HG02870 (cell line): ENCODE measurements at regions not wholly inside any gene's neighbourhood (a gene's known extent, or its start where the extent isn't known, plus 50 kb on each side); places are given as distances from the start of the nearest gene placed in this dataset.
"Not testable (repeated sequence)": the region's sequence is repeated elsewhere in the genome, so short reads cannot be mapped to it uniquely, and the experiment has no call there.

Source experiments
- ATAC-seq: cut with Tn5 transposase; IDR thresholded peaks from one replicate; pipeline ENCODE4 v1.9.1; 2021; ENCODE audit warnings: mild to moderate bottlenecking, moderate library complexity; ENCODE audit not compliant: unreplicated experiment

DNA sequence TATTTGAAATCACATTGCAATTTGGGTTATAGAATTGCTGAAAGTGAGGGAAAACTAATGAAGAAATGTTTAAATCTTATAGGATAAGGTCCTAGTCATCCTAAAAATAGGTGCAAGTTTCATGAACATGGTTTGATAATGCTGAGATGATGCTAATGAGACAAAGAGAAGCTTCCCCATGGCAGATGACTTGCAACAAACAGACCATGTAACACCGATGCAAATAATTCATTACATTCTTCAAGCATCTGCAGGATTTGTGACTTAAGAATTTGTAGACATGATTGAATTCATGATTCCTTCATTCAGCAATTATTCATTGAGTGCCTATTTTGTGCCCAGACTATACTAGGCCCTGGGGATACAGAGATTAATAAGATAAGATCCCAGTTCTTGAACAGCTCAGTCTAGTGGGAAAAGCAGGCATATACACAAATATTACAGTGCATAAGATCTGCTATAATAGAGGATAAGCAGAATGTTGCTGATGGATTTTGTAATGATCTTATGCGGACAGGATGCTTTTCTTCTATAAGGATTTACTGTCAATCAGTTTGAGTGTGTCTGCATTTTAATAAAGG lies 367.9 kb upstream of the GBE1 start:
- no peak for ATAC-seq

DNA sequence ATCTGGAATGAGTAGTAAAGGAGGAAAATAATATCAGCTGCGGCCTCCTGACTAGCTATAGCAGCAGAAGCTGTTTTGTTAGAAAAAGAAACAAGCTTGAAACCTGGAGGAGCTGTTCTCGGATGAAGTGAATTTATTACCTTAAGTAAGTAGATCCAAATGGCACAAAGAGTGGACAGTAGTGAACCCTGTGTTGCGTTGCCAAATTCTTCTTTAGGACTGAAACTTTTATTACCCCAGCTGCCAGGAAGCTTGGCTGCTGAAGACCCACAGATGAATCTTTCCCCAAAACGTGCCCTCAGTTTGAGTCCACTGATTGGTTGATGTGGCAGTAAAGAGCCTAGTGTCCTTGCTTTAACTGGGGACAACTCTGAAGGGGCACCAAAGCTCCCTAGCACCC lies 366.8 kb upstream of the GBE1 start:
- ATAC-seq = no peak

DNA sequence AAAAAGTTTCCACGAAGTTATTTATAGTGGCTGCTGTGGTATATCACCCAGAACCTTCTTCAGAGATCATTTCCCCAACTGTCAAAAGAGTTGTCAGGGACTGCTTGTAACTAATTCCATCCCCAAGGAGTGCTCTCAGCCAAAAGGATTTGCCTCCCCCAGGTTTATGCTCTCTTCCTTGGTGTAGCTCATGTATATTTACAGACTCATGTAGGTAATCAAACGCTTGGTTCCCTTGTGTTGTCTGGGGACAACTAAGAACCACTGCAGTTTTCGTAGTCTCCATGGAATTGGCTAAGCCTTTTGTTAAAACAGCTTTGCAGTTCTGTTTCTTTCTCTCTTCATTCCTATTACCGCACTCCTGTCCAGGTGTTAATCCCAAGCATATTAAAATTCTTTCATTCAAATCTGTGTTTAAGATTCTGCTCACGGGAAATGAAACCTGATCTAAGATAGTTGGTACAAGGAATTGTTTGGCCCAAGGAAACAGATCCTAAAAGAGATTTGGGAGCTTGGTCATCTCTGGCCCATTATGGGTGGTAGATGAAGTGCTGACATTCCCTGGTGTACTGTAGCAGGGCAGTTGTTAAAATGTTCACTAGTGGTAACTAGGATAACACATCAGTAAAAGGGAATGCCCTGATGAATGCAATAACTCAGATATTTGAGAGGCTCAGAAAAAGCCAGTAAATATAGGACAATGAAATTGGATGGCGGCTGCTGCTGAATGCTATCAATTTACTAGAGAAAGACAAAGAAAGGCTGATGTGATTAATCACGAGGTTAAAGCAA lies 361.3 kb upstream of the GBE1 start:
- ATAC-seq = no peak

GRCh38 chr3:82114589-82114988 lies 353.1 kb upstream of the GBE1 start:
- no peak for ATAC-seq

GRCh38 chr3:82110721-82111120 lies 349.3 kb upstream of the GBE1 start:
- ATAC-seq = not testable (repeated sequence)

- ATAC-seq = no peak
Observed at GRCh38 chr3:82103241-82103640, 341.8 kb upstream of the GBE1 start.

DNA sequence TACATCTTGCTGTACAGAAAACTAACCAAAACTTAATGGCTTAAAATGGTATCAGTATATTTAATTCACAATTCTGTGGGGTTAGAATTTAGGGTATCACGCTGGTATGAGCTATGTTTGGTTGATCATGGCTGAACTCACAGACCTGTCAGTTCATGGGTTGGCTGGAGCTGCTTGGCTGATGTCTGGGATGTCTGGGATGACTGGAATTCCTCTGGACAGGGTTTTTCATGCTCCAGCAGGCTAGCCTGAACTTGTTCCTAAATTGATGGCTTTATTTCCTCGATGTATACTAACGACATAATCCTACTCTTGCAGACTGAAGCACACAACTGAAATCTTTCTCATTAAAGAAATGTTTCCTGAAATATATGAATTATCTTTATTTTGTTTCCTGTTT lies 338.9 kb upstream of the GBE1 start:
- no peak for ATAC-seq

- ATAC-seq = no peak
Observed at GRCh38 chr3:82093641-82094040, 332.2 kb upstream of the GBE1 start.

DNA sequence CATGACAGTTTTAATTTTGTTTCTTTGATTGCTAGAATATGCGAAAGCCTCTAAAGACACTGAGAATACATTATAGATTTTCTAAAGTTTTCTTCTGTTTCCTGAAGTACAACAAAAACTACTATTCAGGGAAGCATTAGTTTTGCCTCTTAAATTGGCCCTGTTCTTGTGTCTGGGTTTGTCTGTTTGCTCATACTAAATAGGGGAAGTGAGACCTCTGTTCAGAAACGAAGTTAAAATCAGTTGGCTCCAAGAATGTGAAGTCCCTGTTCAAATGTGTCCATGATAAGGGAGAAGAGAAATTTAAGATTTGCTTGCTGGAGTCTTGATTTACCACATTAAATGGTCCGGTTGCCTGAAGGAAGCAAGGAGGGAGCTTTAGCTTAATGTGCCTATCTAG lies 327.3 kb upstream of the GBE1 start:
- ATAC-seq = peak; percentile 90

GRCh38 chr3:82087958-82088357 lies 326.5 kb upstream of the GBE1 start:
- no peak for ATAC-seq

- ATAC-seq = no peak
Observed at GRCh38 chr3:82085851-82086475, 324.5 kb upstream of the GBE1 start.

DNA sequence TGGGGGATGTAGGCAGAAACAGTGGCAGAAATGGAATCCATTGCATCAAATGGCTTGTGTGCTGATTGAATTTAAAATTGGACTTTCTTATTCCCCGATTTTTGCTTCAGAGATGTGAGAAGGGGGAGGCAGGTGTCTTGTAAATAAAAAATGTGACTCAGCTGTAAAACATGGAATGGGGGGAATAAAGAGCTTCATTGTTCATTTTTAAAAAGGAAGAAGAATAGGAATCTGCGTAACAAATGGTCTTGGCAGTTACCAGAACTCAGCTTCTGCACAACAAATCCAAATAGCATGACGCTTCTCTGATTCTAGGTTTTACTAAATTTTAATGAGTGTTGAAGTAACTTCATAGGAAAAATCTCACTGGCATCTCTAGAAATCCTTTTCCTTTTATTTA lies 323.9 kb upstream of the GBE1 start:
- no peak for ATAC-seq

DNA sequence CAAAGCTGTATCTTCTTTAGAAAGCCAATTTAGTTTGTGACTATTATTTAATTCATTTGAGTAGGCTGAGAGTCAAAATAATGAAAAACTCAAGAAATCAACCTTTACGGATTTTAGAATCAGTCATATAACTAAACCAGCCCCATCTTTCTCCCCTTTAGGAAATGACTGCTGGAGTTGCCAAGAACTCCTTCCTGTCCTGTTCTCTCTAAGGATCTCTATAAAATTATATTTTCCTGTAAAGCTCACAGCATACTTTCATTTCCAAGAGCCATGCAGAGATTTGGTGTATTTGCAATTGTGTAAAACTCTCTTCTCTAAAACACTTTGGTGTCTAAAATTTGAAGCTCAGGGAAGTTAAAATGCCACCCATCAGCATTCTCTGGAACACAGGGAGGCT lies 323.4 kb upstream of the GBE1 start:
- ATAC-seq = no peak

GRCh38 chr3:82082796-82083195 lies 321.4 kb upstream of the GBE1 start:
- ATAC-seq = no peak

GRCh38 chr3:82081351-82081750 lies 319.9 kb upstream of the GBE1 start:
- no peak for ATAC-seq

DNA sequence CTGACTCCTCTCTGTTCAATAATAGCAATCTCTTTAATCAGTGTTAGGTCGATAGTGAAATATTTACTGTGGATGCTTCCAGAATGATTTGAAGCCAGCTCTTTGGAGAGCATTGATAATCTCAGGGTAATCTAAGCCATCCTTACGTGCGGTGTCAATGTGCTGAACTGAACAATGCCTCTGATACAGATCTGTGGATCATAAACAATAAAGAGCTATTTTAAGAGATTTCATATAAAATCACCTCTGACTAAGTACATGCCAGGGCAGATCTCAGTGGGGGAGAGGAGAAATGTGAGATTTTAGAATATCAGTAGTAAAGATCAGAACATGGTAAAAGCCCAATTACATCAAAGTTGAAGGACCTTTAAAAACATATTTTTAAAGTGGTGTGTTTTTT lies 319.3 kb upstream of the GBE1 start:
- no peak for ATAC-seq

DNA sequence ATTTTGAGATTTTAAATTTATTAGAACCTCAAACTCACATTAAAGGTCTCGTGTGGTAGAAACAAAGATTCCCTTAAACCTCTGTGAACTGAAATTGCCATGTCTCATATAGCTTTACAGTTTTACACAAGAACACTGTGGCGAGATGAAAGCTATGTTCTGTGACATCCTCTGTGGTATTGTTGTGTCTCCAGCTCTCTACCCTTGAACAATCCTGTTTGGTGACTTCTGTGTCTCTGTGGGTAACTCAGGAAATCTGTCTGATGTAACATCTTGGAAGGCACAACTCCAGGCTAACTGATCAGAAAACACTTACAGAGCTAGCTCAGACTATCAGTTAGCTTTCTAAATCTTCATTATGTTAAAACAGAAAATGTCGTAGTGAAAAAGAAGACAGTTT lies 318.8 kb upstream of the GBE1 start:
- ATAC-seq = no peak

- ATAC-seq = no peak
Observed at GRCh38 chr3:82079335-82079890, 318.0 kb upstream of the GBE1 start.

GRCh38 chr3:82078246-82078645 lies 316.8 kb upstream of the GBE1 start:
- ATAC-seq = no peak

GRCh38 chr3:82067420-82067819 lies 306.0 kb upstream of the GBE1 start:
- ATAC-seq = no peak

GRCh38 chr3:82058809-82059208 lies 297.4 kb upstream of the GBE1 start:
- ATAC-seq = no peak

DNA sequence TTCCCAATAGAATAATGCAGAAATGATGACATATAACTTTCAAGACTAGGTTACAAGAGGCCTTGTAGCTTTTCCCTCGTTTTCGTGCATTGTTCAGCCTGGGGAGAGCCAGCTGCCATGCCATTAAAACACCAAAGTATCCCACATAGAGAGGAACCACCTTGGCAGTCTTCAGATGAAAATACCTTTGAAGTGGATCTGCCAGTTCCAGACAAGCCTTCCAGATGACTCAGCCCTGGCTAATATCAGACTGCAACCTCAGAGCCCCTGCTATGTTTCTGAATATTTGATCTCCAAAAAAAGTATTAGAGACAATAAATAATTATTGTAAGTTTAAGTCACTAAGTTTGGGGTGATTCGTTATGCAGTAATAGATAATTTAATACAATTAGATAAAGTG lies 294.3 kb upstream of the GBE1 start:
- ATAC-seq = no peak
